HL-60/S4 (cell line): ENCODE measurements at regions not wholly inside any gene's neighbourhood (a gene's known extent, or its start where the extent isn't known, plus 50 kb on each side); places are given as distances from the start of the nearest gene placed in this dataset.
"Not testable (repeated sequence)": the region's sequence is repeated elsewhere in the genome, so short reads cannot be mapped to it uniquely, and the experiment has no call there.

Source experiments
- in situ Hi-C: fragments of 300-500 bp; cut with MboI; formaldehyde crosslinking; loops from 2 replicates; pipeline ENCODE4 v1.14.3; 2022; ENCODE audit warnings: low sequenced_read_pairs

DNA sequence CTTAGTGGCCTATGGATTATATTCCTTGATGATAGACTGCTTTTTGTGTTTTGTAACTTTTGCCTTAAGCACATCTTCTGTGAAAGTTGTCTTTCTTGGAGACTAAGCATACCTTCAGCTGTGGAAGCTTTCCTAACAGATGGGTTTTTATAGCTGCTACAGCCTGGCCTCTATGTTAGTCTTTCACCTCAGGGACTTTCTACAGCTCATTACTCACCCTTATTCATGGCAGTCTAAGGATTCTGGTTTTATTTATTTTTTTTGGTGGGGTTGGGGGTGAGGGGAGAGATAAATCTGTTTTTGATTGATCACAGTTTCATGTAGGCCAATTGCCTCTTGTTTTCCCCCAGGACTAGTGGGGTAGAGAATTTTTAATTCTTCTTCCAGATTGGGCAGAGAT lies 219.9 kb downstream of the DKK1 start:
- in situ Hi-C loops = no loop called here

- in situ Hi-C loops = no loop called here
Observed at GRCh38 chr10:52539463-52539862, 225.4 kb downstream of the DKK1 start.

DNA sequence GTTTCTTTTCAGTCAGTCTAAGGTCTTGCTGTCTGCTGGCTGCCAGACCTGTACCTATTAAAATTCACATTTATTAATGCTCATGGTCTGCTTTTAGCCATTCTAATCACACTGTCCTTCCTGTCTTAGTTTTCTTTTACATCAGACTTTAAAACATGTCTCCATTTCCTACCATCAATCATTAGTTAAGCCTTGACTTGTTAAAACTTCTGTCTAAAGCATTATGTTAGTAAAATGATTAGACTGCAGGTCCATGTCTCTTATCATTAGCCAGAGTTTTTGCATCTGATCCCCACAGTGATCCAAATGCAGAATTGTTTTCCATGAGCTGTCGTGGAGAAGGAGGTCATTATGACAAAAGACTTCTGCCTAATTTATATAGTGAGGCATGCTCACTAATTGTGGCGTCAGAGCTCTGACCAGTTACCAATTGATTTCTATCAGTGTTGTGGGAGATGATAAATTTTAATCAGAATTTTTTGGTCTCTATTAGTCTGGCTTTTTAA lies 226.5 kb downstream of the DKK1 start:
- in situ Hi-C loops = no loop called here

DNA sequence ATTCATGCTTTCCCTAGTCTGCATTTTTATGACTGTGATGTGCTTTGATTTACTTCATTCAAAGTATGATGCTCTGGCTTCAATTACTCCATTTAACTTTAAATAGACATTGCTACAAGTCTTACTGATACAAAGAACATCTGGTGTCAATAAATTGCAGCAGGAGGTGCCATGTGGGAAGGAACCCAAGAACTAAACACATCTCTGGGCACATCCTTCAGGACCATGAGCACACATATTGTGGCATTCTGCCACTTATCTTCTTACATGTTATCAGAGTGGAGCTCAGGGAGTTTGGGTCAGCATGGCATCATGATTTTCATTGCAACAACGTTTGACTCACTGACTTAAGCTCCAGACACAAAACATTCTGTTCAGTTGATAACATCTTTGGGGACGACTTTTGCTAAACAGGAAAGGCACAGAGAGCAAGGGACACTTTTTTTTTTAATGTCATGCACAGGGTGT lies 227.0 kb downstream of the DKK1 start:
- in situ Hi-C loops = no loop called here

GRCh38 chr10:52542906-52543305 lies 228.8 kb downstream of the DKK1 start:
- in situ Hi-C loops = no loop called here

- in situ Hi-C loops = no loop called here
Observed at GRCh38 chr10:52551046-52551445, 221.5 kb downstream of the MBL2 start.

- in situ Hi-C loops = no loop called here
Observed at GRCh38 chr10:52558090-52558489, 214.5 kb downstream of the MBL2 start.

- in situ Hi-C loops = no loop called here
Observed at GRCh38 chr10:52561322-52561721, 211.3 kb downstream of the MBL2 start.

DNA sequence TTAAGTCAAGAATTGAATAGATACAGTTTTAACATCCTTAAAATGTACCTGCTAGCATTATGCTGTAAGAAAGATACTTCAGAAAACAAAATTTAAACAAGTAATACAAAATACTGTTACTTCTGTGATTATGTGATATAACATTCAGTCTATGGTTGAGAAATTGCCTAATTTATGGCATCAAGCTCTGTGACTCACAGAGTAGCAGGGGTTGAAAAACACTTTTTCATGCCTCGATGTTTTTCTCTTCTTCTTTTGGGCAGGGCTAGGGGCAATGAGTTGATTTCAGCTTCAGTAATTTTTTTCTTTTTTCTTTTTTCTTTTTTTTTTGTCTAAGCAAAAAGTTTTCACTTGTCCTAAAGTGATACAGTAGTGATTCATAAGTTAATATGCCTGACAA lies 209.2 kb downstream of the MBL2 start:
- in situ Hi-C loops = no loop called here

DNA sequence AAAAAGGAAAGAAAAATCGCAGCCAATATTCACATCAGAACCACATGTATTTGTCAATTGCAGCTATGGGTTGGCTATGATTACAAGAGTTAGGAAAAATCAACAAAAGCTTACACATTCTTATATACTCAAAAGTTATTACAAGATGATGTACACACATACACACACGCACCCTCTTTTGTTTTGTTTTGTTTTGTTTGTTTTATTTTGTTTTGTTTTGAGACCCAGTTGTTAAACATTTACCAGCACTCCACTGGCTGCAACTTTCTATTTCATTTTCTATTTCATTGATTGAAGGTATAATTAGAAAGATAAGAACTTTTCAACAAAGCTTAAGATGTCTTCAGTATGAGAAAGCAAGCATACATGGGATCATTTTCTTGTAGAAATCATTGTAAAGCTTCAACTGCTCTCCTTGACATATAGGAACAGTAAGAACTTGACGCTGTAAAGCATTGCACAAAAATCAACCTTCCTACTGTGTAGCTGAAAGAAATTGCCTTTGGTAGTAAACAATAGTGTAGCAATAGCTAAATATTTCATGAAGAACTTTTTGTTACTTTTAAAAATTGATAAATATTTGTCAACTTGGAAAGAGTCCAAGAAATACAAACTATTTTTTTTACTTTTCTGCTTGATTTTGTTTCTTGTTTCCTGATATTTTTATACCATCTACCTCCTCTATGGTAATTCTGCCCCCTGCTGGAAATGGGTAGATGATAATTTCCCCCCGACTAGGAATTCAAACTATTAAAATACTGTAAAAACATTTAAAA lies 205.9 kb downstream of the MBL2 start:
- in situ Hi-C loops = no loop called here

DNA sequence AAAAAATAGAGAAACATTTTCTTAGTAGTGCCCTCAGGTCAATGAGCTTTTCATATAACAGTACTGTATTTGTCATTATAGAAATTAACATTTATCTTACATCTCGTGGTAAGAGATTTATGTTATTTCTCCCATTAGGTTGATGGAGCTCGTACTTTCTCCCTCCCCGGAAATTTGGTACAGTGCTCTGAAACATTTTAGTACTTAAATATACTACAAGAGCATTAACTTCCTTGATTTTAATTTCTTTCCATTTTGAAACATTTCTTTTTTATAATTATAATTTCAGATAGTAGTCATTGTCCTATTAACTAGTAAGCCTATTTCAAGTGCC lies 205.4 kb downstream of the MBL2 start:
- in situ Hi-C loops = no loop called here

- in situ Hi-C loops = no loop called here
Observed at GRCh38 chr10:52568309-52568708, 204.3 kb downstream of the MBL2 start.

DNA sequence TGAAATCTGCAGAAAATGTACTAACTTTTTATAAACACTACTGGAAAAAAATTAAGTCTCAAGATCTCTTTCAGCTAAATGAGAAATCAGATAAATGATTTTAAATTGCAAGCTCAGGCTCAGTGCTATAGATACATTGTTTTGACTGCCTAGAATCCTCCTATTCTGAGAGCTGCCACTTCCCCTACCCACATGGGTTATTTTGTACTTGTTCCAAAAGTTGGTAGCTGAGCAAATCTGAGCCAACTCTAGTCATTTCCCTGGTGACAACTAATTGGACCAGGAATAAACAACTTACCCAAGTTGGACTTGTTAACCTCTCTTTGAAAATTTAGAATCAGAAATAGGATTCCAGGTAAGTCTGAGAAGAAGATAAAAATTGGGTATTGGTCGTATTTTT lies 202.1 kb downstream of the MBL2 start:
- in situ Hi-C loops = no loop called here

GRCh38 chr10:52571018-52571417 lies 201.6 kb downstream of the MBL2 start:
- in situ Hi-C loops = no loop called here

- in situ Hi-C loops = no loop called here
Observed at GRCh38 chr10:52571516-52572182, 200.9 kb downstream of the MBL2 start.

DNA sequence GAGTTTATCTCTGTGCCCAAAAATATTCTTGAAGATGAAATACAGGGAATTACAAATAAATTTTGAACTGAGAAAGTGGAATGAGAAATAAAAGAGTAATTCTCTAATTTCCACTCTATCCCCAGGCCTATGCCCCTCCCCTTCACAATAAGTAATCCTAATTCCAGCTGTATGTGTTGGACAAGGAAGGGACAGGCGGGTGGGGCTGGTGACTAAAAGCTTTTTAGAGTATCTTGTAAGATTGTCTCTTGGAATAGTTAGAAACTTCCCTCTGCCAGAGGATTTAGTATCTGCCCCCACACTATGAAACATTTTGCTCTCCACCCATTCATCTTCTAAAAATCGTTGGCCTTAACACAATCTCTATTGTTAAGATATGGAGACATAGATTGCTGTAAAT lies 199.2 kb downstream of the MBL2 start:
- in situ Hi-C loops = no loop called here

DNA sequence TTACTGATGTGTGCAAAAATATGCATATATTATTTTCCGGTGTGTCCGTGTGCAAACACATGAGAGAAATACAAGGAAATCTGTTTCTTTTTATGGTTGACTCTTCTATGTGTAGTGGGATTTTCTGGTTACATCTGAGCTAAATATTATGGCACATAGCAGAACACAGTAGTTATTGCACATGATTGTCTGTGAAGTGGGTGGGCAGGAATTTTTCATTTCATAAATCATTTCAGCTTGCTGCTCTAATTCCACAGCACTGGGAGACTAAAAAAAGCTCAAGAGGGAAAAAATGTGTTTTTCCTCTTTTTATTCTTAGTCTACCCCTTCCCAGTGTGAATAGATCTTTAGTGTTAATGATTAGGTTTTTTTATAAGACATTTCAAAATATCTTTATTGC lies 197.9 kb downstream of the MBL2 start:
- in situ Hi-C loops = no loop called here

GRCh38 chr10:52577047-52577446 lies 195.5 kb downstream of the MBL2 start:
- in situ Hi-C loops = no loop called here

DNA sequence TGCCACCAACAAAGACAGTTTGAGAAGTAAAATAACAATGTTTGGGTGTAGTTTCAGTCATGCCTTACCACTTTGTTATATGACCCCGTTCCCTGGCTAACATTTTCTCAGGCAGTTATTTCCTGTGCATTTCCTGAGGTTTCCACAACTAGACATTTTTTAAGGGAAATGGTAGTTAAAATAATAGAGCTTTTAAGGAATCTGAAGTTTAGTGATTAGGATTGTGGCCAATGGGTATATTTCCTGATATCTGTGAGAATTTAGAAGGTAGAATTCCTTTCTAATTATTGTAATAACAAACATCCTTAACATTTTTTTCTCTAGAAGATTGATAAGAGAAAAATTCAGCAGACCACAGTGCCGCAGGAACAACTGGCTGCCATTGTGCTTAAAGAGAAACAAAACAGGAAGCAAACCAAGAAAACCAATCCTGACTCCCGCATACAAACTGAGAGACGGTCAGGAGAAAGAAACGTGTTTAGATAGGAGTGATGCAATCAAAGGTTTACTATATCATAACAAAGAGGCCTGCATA lies 193.6 kb downstream of the MBL2 start:
- in situ Hi-C loops = no loop called here

GRCh38 chr10:52581636-52582035 lies 190.9 kb downstream of the MBL2 start:
- in situ Hi-C loops = not testable (repeated sequence)

DNA sequence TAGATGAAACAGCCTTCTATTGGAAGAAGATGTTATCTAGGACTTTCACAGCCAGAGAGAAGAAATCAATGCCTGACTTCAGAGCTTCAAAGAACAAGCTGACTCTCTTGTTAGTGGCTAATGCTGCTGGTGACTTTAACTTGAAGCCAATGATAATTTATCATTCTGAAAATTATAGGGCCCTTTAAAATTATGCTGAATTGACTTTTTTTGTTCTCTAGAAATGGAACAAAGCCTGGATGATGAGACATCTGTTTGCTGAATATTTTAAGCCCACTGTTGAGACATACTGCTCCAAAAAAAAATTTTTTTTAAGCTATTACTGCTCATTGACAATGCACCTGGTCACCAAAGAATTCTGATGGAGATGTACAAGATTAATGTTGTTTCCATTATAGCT lies 189.2 kb downstream of the MBL2 start:
- in situ Hi-C loops = no loop called here

- in situ Hi-C loops = no loop called here
Observed at GRCh38 chr10:52586710-52587109, 185.9 kb downstream of the MBL2 start.
